Panc1 (cell line): ENCODE measurements at regions not wholly inside any gene's neighbourhood (a gene's known extent, or its start where the extent isn't known, plus 50 kb on each side); places are given as distances from the start of the nearest gene placed in this dataset.

Experiments used
- ATAC-seq: fragments of 200-7000 bp; cut with Tn5 transposase; 2 replicates; pipeline ENCODE4 v1.9.1; 2020; ENCODE audit warnings: mild to moderate bottlenecking, moderate library complexity
- BruUV-seq: library from RNA; stranded (reverse); fragments of 400-500 nt; replicated peaks from 2 replicates; lab custom pipeline; 2021; lab: Mats Ljungman, UMichigan
- CTCF ChIA-PET: fragments of 300-600 bp; sonication (Branson Sonifier 250); formaldehyde crosslinking; loops from one replicate; lab custom pipeline; 2022; ENCODE audit warnings: antibody characterized with exemption; lab: Charles Lee
- POLR2A ChIA-PET: fragments of 300-600 bp; sonication (Branson Sonifier 250); formaldehyde crosslinking; loops from one replicate; lab custom pipeline; 2022; ENCODE audit warnings: antibody characterized with exemption; lab: Charles Lee
- DNase-seq: peaks from one replicate; pipeline ENCODE4 v3.0.0-alpha.2; 2010; ENCODE audit warnings: low read depth, low spot score
- H3K27ac ChIP-seq: 2 replicates; pipeline ENCODE4 v1.5.1; 2011; ENCODE audit warnings: mild to moderate bottlenecking, low read length, inconsistent platforms
- H3K27me3 ChIP-seq: fragments of 200-500 bp; sonication (Bioruptor generic); 2 replicates; pipeline ENCODE4 v1.6.0; 2014; ENCODE audit warnings: low read length, inconsistent platforms; ENCODE audit not compliant: control insufficient read depth, insufficient read depth
- H3K36me3 ChIP-seq: fragments of 200-500 bp; sonication (Bioruptor generic); 2 replicates; pipeline ENCODE4 v1.5.1; 2014; ENCODE audit warnings: inconsistent platforms, mild to moderate bottlenecking, low read length, moderate library complexity; ENCODE audit not compliant: control insufficient read depth, insufficient read depth
- H3K4me1 ChIP-seq: 2 replicates; pipeline ENCODE4 v1.5.1; 2011; ENCODE audit warnings: inconsistent platforms, mild to moderate bottlenecking, low read length, moderate library complexity; ENCODE audit not compliant: control insufficient read depth, insufficient read depth
- H3K4me3 ChIP-seq, 2 experiments: 2 replicates each; pipeline ENCODE4 v1.5.1; 2011 to 2012; ENCODE audit warnings: low read depth in 2 of 2, low read length in 2 of 2, mild to moderate bottlenecking in 2 of 2, inconsistent platforms in 1 of 2, moderate library complexity in 1 of 2
- H3K9me3 ChIP-seq: fragments of 200-500 bp; sonication (Bioruptor generic); 2 replicates; pipeline ENCODE4 v1.5.1; 2014; ENCODE audit warnings: low read depth, mild to moderate bottlenecking, inconsistent platforms, low read length, moderate library complexity; ENCODE audit not compliant: control insufficient read depth, insufficient read depth
- POLR2AphosphoS5 ChIP-seq: IDR thresholded peaks from 2 replicates; pipeline ENCODE4 v1.6.1; 2012; ENCODE audit warnings: mild to moderate bottlenecking, low read depth, low read length, moderate library complexity
- REST ChIP-seq, 2 experiments: IDR thresholded peaks; 2 replicates each; pipeline ENCODE4 v1.6.1; 2011 to 2012; ENCODE audit warnings: low read depth in 2 of 2, control low read depth in 1 of 2, low read length in 1 of 2, mild to moderate bottlenecking in 1 of 2, moderate library complexity in 1 of 2; ENCODE audit not compliant: insufficient read depth in 1 of 2
- SIN3A ChIP-seq: IDR thresholded peaks from 2 replicates; pipeline ENCODE4 v1.6.1; 2012; ENCODE audit warnings: low read depth, mild to moderate bottlenecking, low read length, moderate library complexity, borderline replicate concordance; ENCODE audit not compliant: insufficient read depth
- TCF7L2 ChIP-seq: IDR thresholded peaks from 2 replicates; pipeline ENCODE4 v1.6.1; 2011; ENCODE audit warnings: mild to moderate bottlenecking, low read depth, low read length, inconsistent platforms
- in situ Hi-C: cut with HindIII; loops from 2 replicates; pipeline ENCODE4 v1.10.0; 2016; ENCODE audit warnings: low sequenced_read_pairs, low pct_unique_long_range_greater_than_20kb
- intact Hi-C: fragments of 100-400 bp; cut with micrococcal nuclease; formaldehyde crosslinking; loops from one replicate; pipeline ENCODE4 v1.10.0; 2022; ENCODE audit not compliant: unreplicated experiment
- TF ChIP-seq, protein P1 (sequence below): fragments of 450-650 bp; IDR thresholded peaks from 2 replicates; pipeline ENCODE4 v1.5.1; 2017; ENCODE audit warnings: mild to moderate bottlenecking

DNA sequence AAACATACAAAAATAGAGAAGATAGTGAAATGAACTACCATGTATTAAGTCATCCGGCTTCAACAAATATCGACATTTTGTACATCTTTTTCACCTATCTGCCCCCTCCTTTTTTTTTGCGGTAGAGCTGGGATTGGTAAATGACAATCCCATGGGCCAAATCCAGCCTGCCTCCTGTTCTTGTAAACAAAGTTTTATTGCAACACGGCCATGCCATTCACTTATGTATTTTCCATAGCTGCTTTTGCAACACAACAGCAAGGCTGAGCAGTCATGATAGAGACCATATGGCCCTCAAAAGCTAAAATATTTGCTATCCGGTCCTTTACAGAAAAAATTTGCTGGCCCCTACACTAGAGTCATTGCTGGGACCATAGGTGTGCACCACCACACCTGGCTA lies 58.1 kb upstream of the PLEKHG3 start:
- H3K9me3 ChIP-seq = no peaks in the 10 kb centered on the region
- H3K4me3 ChIP-seq = no peak overlapping the region
- H3K4me1 ChIP-seq = no peaks in the 10 kb centered on the region; the same call in 1 of the 2 replicates
- DNase-seq (no peak), ATAC-seq (no peak)
- in situ Hi-C loops (no loop called here), intact Hi-C loops (no loop called here)
- TF ChIP-seq SIN3A = no peak
- TF ChIP-seq REST (IDR thresholded peaks at IDR 0.05; ENCODE audit: insufficient read depth in 1 of 2, low read depth in 2 of 2, low read length in 1 of 2) = no peak
- TF ChIP-seq TCF7L2 = no peak
- TF ChIP-seq POLR2AphosphoS5 = no peak
- TF ChIP-seq, protein P1, sequence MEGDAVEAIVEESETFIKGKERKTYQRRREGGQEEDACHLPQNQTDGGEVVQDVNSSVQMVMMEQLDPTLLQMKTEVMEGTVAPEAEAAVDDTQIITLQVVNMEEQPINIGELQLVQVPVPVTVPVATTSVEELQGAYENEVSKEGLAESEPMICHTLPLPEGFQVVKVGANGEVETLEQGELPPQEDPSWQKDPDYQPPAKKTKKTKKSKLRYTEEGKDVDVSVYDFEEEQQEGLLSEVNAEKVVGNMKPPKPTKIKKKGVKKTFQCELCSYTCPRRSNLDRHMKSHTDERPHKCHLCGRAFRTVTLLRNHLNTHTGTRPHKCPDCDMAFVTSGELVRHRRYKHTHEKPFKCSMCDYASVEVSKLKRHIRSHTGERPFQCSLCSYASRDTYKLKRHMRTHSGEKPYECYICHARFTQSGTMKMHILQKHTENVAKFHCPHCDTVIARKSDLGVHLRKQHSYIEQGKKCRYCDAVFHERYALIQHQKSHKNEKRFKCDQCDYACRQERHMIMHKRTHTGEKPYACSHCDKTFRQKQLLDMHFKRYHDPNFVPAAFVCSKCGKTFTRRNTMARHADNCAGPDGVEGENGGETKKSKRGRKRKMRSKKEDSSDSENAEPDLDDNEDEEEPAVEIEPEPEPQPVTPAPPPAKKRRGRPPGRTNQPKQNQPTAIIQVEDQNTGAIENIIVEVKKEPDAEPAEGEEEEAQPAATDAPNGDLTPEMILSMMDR = no peak
- POLR2A ChIA-PET = no interaction called here
- no TSS peak for BruUV-seq
- no peaks in the 10 kb centered on the region for H3K27me3 ChIP-seq
- CTCF ChIA-PET = interaction anchor here (0.6 kb wide), 1 partner anchor 25 kb away, joined by 3 read pairs; no protein-coding TSS in a partner anchor
- H3K27ac ChIP-seq = no peak overlapping the region
- H3K36me3 ChIP-seq = no peaks in the 10 kb centered on the region

GRCh38 chr14:64649383-64649998 lies 54.7 kb upstream of the PLEKHG3 start:
- Histone ChIP-seq H3K4me3 (no peak overlapping the region), H3K36me3 (no peaks in the 10 kb centered on the region), H3K27ac (no peak overlapping the region), H3K9me3 (no peaks in the 10 kb centered on the region), H3K4me1 (no peaks in the 10 kb centered on the region; the same call in 1 of the 2 replicates), H3K27me3 (no peaks in the 10 kb centered on the region)
- BruUV-seq = no TSS peak
- no peak for TF ChIP-seq REST (IDR thresholded peaks at IDR 0.05; ENCODE audit: insufficient read depth in 1 of 2, low read depth in 2 of 2, low read length in 1 of 2)
- TF ChIP-seq, protein P1 = no peak
- TF ChIP-seq POLR2AphosphoS5 = no peak
- TF ChIP-seq TCF7L2 = no peak
- no peak for TF ChIP-seq SIN3A
- in situ Hi-C loops (no loop called here), intact Hi-C loops (no loop called here)
- no peak for DNase-seq
- POLR2A ChIA-PET = no interaction called here
- CTCF ChIA-PET = no interaction called here
- ATAC-seq = no peak
